ENCODE measurements at regions not wholly inside any gene's neighbourhood (a gene's known extent, or its start where the extent isn't known, plus 50 kb on each side); places are given as distances from the start of the nearest gene placed in this dataset.

DNA sequence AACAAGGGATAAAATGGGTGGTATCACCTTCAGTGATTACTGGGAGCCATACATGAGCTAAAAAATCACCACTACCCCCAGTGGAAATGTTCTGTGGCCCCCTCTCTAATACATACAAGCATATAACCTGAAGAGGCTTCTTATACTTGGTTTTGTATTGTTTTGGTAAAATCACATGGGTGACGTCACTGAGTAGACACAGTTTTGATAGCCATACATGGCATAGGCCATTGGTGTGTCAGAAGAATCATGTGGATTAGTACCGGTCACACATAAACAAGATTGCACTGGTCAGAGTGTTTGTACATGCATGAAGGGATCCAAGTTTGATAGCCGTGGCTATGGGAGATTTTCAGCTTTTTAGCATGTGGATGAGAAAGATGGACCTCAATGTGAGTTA is 131.9 kb upstream of the RADX start (continued):
- no peak for TF ChIP-seq CREB1 (CRISPR knock-in tag; IDR thresholded peaks at IDR 0.05; ENCODE audit: low read depth)
- TF ChIP-seq, protein P1, sequence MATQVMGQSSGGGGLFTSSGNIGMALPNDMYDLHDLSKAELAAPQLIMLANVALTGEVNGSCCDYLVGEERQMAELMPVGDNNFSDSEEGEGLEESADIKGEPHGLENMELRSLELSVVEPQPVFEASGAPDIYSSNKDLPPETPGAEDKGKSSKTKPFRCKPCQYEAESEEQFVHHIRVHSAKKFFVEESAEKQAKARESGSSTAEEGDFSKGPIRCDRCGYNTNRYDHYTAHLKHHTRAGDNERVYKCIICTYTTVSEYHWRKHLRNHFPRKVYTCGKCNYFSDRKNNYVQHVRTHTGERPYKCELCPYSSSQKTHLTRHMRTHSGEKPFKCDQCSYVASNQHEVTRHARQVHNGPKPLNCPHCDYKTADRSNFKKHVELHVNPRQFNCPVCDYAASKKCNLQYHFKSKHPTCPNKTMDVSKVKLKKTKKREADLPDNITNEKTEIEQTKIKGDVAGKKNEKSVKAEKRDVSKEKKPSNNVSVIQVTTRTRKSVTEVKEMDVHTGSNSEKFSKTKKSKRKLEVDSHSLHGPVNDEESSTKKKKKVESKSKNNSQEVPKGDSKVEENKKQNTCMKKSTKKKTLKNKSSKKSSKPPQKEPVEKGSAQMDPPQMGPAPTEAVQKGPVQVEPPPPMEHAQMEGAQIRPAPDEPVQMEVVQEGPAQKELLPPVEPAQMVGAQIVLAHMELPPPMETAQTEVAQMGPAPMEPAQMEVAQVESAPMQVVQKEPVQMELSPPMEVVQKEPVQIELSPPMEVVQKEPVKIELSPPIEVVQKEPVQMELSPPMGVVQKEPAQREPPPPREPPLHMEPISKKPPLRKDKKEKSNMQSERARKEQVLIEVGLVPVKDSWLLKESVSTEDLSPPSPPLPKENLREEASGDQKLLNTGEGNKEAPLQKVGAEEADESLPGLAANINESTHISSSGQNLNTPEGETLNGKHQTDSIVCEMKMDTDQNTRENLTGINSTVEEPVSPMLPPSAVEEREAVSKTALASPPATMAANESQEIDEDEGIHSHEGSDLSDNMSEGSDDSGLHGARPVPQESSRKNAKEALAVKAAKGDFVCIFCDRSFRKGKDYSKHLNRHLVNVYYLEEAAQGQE (IDR thresholded peaks at IDR 0.05; ENCODE audit: unreplicated experiment), result no peak

DNA sequence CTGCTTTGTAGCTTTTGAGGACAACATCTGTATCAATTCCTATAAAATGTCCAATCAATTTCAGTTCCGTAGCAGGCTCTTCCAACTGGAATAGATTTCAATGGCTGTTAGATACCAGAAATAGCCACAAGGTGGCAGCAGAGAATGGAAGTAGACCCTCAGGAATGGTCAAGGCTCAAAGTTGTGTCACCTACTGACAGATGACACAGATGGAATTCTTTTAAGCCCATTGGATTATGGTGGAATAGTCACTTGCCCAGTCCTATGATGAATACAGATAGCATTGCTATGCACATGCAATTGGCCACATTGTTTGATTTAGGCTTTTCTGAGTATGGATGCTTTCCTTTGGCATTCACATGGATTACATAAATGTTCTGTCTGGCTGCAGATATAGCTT is 130.4 kb upstream of the RADX start:
- no peaks in the 10 kb centered on the region for H4K20me1 ChIP-seq (replicated peaks; ENCODE audit: insufficient read depth)
- Mint-ChIP-seq H3K27me3 (ENCODE audit: insufficient read depth, low read depth, poor library complexity) (no peaks in the 10 kb centered on the region), H3K4me3 (no peak overlapping the region), H3K4me1 (peaks cover 13% of the 10 kb centered on the region; the same call in 2 of the 3 replicates), H3K36me3 (ENCODE audit: low read depth) (no peaks in the 10 kb centered on the region), H3K9me3 (no peaks in the 10 kb centered on the region), H3K27ac (no peak overlapping the region)
- H3K4me2 ChIP-seq, result no peak overlapping the region
- H3K4me1 ChIP-seq (ENCODE audit: insufficient read depth), result no peaks in the 10 kb centered on the region
- H3K27me3 ChIP-seq (ENCODE audit: insufficient read depth), result no peaks in the 10 kb centered on the region
- H2AFZ ChIP-seq, result no peak overlapping the region
- H3K4me3 ChIP-seq, result no peak overlapping the region
- TF ChIP-seq, protein P2, sequence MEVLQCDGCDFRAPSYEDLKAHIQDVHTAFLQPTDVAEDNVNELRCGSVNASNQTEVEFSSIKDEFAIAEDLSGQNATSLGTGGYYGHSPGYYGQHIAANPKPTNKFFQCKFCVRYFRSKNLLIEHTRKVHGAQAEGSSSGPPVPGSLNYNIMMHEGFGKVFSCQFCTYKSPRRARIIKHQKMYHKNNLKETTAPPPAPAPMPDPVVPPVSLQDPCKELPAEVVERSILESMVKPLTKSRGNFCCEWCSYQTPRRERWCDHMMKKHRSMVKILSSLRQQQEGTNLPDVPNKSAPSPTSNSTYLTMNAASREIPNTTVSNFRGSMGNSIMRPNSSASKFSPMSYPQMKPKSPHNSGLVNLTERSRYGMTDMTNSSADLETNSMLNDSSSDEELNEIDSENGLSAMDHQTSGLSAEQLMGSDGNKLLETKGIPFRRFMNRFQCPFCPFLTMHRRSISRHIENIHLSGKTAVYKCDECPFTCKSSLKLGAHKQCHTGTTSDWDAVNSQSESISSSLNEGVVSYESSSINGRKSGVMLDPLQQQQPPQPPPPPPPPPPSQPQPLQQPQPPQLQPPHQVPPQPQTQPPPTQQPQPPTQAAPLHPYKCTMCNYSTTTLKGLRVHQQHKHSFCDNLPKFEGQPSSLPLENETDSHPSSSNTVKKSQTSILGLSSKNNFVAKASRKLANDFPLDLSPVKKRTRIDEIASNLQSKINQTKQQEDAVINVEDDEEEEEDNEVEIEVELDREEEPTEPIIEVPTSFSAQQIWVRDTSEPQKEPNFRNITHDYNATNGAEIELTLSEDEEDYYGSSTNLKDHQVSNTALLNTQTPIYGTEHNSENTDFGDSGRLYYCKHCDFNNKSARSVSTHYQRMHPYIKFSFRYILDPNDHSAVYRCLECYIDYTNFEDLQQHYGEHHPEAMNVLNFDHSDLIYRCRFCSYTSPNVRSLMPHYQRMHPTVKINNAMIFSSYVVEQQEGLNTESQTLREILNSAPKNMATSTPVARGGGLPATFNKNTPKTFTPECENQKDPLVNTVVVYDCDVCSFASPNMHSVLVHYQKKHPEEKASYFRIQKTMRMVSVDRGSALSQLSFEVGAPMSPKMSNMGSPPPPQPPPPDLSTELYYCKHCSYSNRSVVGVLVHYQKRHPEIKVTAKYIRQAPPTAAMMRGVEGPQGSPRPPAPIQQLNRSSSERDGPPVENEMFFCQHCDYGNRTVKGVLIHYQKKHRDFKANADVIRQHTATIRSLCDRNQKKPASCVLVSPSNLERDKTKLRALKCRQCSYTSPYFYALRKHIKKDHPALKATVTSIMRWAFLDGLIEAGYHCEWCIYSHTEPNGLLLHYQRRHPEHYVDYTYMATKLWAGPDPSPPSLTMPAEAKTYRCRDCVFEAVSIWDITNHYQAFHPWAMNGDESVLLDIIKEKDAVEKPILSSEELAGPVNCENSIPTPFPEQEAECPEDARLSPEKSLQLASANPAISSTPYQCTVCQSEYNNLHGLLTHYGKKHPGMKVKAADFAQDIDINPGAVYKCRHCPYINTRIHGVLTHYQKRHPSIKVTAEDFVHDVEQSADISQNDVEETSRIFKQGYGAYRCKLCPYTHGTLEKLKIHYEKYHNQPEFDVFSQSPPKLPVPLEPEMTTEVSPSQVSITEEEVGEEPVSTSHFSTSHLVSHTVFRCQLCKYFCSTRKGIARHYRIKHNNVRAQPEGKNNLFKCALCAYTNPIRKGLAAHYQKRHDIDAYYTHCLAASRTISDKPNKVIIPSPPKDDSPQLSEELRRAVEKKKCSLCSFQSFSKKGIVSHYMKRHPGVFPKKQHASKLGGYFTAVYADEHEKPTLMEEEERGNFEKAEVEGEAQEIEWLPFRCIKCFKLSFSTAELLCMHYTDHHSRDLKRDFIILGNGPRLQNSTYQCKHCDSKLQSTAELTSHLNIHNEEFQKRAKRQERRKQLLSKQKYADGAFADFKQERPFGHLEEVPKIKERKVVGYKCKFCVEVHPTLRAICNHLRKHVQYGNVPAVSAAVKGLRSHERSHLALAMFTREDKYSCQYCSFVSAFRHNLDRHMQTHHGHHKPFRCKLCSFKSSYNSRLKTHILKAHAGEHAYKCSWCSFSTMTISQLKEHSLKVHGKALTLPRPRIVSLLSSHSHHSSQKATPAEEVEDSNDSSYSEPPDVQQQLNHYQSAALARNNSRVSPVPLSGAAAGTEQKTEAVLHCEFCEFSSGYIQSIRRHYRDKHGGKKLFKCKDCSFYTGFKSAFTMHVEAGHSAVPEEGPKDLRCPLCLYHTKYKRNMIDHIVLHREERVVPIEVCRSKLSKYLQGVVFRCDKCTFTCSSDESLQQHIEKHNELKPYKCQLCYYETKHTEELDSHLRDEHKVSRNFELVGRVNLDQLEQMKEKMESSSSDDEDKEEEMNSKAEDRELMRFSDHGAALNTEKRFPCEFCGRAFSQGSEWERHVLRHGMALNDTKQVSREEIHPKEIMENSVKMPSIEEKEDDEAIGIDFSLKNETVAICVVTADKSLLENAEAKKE (CRISPR knock-in tag; IDR thresholded peaks at IDR 0.05), result no peak
- TF ChIP-seq, protein P3, sequence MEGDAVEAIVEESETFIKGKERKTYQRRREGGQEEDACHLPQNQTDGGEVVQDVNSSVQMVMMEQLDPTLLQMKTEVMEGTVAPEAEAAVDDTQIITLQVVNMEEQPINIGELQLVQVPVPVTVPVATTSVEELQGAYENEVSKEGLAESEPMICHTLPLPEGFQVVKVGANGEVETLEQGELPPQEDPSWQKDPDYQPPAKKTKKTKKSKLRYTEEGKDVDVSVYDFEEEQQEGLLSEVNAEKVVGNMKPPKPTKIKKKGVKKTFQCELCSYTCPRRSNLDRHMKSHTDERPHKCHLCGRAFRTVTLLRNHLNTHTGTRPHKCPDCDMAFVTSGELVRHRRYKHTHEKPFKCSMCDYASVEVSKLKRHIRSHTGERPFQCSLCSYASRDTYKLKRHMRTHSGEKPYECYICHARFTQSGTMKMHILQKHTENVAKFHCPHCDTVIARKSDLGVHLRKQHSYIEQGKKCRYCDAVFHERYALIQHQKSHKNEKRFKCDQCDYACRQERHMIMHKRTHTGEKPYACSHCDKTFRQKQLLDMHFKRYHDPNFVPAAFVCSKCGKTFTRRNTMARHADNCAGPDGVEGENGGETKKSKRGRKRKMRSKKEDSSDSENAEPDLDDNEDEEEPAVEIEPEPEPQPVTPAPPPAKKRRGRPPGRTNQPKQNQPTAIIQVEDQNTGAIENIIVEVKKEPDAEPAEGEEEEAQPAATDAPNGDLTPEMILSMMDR (conservative IDR thresholded peaks at IDR 0.05; ENCODE audit: low read depth in 2 of 2), result peak; percentile 69 to 75
- no peaks in the 10 kb centered on the region for H3K9me2 ChIP-seq (ENCODE audit: insufficient read depth)
- DNase-seq (ENCODE audit: low spot score) (peak; percentile 67), ATAC-seq (peak; percentile 39)
- no peaks in the 10 kb centered on the region for H3K36me3 ChIP-seq (ENCODE audit: insufficient read depth)
- no peaks in the 10 kb centered on the region for H3K79me2 ChIP-seq (replicated peaks; ENCODE audit: insufficient read depth)
- H3F3A ChIP-seq (replicated peaks; ENCODE audit: low read depth), result no peaks in the 10 kb centered on the region
- H3K27ac ChIP-seq (ENCODE audit: low read depth), result no peak overlapping the region

All from GM23338 (cell line).